ENCODE measurements at regions not wholly inside any gene's neighbourhood (a gene's known extent, or its start where the extent isn't known, plus 50 kb on each side); places are given as distances from the start of the nearest gene placed in this dataset.
A peak's percentile ranks its signal among the peaks of the same experiment; 100 is the strongest.

DNA sequence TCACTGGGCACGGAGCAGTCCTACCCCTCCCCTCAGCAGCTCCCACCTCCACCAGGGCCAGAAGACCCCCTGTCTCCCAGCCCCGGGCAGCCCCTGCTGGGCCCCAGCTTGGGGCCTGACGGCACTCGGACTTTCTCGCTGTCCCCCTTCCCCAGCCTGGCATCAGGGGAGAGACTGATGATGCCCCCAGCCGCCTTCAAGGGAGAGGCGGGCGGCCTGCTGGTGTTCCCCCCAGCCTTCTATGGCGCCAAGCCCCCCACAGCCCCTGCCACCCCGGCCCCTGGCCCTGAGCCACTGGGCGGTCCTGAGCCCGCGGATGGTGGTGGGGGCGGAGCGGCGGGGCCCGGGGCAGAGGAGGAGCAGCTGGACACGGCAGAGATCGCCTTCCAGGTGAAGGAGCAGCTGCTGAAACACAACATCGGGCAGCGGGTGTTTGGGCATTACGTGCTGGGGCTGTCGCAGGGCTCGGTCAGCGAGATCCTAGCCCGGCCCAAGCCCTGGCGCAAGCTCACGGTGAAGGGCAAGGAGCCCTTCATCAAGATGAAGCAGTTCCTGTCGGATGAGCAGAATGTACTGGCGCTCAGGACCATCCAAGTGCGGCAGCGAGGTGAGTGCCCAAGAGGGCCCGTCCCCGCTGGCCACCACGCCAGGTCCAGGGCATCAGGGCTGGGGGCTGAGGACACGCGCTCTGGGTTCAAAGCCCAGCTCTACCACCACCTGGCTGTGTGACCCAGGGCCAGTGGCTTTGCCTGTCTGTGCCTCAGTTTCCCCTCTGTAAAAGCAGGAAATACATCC lies 58.6 kb downstream of the PHETA1 start:
- Histone ChIP-seq H3K27me3 (peaks cover 0 to 3% (median 0%) of the 10 kb centered on the region in 9 donors), H3K36me3 (no peaks in the 10 kb centered on the region), H3K4me1 (peaks cover 0 to 12% (median 0%) of the 10 kb centered on the region in 12 donors), H3K9me3 (peaks cover 0 to 18% (median 8%) of the 10 kb centered on the region in 12 donors), H3K27ac (no peak overlapping the region), H3K4me3 (no peak overlapping the region)
- DNase-seq (no peak), ATAC-seq (no peak)
- WGBS, 4 donors = 77 to 86% (median 82%) methylated on average over 28 to 37 of the region's 37 CpGs
- intact Hi-C loops (cut with DNase I) = loop anchor here in 9 of 10 donors (5.0 to 10.0 kb wide), 5 partner anchors 288 to 418 kb away; no protein-coding TSS in a partner anchor
- TF ChIP-seq, protein P1, sequence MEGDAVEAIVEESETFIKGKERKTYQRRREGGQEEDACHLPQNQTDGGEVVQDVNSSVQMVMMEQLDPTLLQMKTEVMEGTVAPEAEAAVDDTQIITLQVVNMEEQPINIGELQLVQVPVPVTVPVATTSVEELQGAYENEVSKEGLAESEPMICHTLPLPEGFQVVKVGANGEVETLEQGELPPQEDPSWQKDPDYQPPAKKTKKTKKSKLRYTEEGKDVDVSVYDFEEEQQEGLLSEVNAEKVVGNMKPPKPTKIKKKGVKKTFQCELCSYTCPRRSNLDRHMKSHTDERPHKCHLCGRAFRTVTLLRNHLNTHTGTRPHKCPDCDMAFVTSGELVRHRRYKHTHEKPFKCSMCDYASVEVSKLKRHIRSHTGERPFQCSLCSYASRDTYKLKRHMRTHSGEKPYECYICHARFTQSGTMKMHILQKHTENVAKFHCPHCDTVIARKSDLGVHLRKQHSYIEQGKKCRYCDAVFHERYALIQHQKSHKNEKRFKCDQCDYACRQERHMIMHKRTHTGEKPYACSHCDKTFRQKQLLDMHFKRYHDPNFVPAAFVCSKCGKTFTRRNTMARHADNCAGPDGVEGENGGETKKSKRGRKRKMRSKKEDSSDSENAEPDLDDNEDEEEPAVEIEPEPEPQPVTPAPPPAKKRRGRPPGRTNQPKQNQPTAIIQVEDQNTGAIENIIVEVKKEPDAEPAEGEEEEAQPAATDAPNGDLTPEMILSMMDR (IDR thresholded peaks at IDR 0.05) = no peak
- TF ChIP-seq POLR2A (IDR thresholded peaks at IDR 0.05) = no peak

DNA sequence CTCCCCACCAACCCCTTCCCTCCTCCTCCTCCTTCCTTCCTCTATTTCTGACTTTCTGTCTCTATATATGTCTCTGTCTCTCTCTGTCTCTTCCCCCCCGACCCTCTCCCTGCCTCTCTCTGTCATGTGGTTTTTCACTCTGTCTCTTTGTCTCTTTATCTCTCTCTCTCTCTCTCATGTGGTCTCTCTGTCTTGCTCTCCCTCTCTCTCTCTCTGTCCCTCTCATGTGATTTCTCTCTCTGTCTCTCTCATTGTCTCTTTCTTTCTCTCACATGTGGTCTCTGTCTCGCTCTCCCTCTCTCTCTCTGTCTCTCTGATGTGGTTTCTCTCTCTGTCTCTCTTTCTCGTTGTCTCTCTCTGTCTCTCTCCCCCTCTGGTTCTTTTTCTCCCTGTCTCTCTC lies 59.3 kb downstream of the PHETA1 start:
- peaks cover 0 to 5% (median 0%) of the 10 kb centered on the region in 12 donors for H3K4me1 ChIP-seq
- 56 to 61% (median 60%) methylated on average over 3 of the region's 3 CpGs for WGBS, 4 donors
- H3K27ac ChIP-seq = no peak overlapping the region
- no peak for TF ChIP-seq POLR2A (IDR thresholded peaks at IDR 0.05)
- TF ChIP-seq, protein P1 (IDR thresholded peaks at IDR 0.05) = no peak
- no peaks in the 10 kb centered on the region for H3K36me3 ChIP-seq
- peaks cover 0 to 3% (median 0%) of the 10 kb centered on the region in 9 donors for H3K27me3 ChIP-seq
- intact Hi-C loops (cut with DNase I) = no loop called here
- ATAC-seq (no peak), DNase-seq (no peak)
- H3K4me3 ChIP-seq = no peak overlapping the region
- peaks cover 0 to 25% (median 15%) of the 10 kb centered on the region in 12 donors for H3K9me3 ChIP-seq

DNA sequence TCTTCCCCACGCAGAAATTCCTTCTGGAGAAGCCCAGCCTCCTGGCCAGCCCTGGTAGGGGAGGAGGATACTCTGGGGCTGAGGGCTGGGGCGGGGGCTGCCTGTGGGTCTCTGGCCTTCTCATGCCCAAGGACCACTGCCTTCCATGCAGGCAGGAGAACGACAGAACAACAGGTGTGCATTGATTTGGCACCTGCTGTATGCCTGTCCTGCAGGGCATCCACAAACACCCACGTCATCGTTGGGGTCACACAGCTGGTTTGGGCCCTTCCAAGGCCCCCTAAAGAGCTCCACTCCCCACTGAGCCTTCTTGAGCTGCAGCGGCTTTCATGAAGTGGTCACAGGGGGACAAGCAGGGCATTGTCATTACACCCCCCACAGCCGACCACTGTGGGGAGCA lies 60.4 kb downstream of the PHETA1 start:
- H3K36me3 ChIP-seq = no peaks in the 10 kb centered on the region
- H3K4me3 ChIP-seq = no peak overlapping the region
- H3K4me1 ChIP-seq = peaks cover 0 to 1% (median 0%) of the 10 kb centered on the region in 12 donors
- ATAC-seq = no peak
- no peak for TF ChIP-seq POLR2A (IDR thresholded peaks at IDR 0.05)
- TF ChIP-seq, protein P1 (IDR thresholded peaks at IDR 0.05) = no peak
- no peaks in the 10 kb centered on the region for H3K27me3 ChIP-seq
- no peak for DNase-seq
- WGBS, 4 donors = 69 to 90% (median 83%) methylated on average over 5 to 7 of the region's 7 CpGs
- intact Hi-C loops (cut with DNase I) = no loop called here
- no peak overlapping the region for H3K27ac ChIP-seq
- peaks cover 0 to 36% (median 24%) of the 10 kb centered on the region in 12 donors for H3K9me3 ChIP-seq

DNA sequence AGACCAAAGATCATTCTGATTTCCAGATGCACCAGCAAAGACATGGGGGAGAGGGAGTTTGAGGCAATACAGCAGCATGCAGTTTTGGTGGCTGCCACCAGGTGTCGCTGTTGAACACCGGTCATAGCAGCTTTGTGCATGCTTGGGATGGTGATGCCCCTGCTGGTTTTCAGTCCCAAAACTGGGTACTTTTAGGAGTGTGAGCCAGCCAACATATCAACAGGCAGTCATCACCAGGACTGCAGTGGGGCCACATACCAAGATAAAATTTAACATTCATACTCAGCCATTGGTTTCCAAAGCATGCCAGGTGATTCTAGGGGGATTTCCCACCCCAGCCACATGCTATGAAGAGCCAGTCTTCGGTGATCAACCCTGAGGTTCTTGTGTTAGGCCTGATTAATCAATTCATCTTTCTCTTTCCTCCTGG lies 64.2 kb downstream of the PHETA1 start:
- H3K4me1 ChIP-seq = no peaks in the 10 kb centered on the region
- H3K9me3 ChIP-seq = peaks cover 0 to 36% (median 24%) of the 10 kb centered on the region in 12 donors

More for the DNA sequence above, 64.2 kb downstream of the PHETA1 start:
- H3K4me3 ChIP-seq = no peak overlapping the region
- TF ChIP-seq POLR2A (IDR thresholded peaks at IDR 0.05) = no peak
- TF ChIP-seq, protein P1 (IDR thresholded peaks at IDR 0.05) = peak; percentile 10 to 57 (median 41)
- DNase-seq = no peak
- no peaks in the 10 kb centered on the region for H3K36me3 ChIP-seq
- ATAC-seq = no peak
- 47 to 62% (median 54%) methylated on average over 1 to 3 of the region's 3 CpGs for WGBS, 4 donors
- intact Hi-C loops (cut with DNase I) = no loop called here
- no peak overlapping the region for H3K27ac ChIP-seq
- no peaks in the 10 kb centered on the region for H3K27me3 ChIP-seq

All from heart left ventricle (tissue), 16 donors.